ENCODE measurements at regions not wholly inside any gene's neighbourhood (a gene's known extent, or its start where the extent isn't known, plus 50 kb on each side); places are given as distances from the start of the nearest gene placed in this dataset.
"Not testable (repeated sequence)": the region's sequence is repeated elsewhere in the genome, so short reads cannot be mapped to it uniquely, and the experiment has no call there.

DNA sequence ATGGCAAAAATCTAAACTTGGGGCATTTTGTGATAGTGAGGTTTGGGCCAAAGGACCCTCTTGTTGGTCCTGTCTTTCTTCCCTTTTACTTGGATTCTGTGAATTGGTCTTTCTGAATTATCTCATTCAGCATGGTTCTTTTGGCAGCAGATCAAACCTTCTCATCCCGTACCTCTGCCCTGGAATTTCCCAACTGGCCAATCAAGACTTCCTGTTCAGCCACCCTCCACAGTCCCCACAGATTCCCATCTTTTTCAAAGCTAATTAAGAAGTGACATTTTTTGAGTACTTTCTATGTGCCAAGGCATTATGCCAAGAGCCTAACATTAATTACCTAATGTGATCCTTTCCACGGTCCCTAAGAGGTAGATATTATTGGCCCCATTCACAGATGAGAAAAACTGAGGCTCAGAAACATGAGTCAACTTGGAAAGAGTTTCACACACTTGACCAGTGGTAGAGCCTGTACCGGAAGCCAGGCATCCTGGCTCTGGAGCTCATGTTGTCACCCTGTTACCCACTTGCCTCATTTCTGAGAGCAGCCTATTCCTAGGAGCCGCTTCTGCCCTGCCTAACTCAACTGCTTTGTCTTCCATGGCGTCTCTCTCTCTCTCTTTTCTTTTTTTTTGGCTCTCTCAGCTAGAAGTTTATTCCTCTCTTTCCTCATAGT lies 135.9 kb downstream of the C12orf75 start:
- H3K9me3 Mint-ChIP-seq: no peaks in the 10 kb centered on the region
- peaks cover 13 to 23% of the 10 kb centered on the region in 2 donors for H3K27me3 Mint-ChIP-seq
- H3K4me1 Mint-ChIP-seq: no peaks in the 10 kb centered on the region
- H3K4me3 Mint-ChIP-seq: no peak overlapping the region
- no peaks in the 10 kb centered on the region for H3K36me3 Mint-ChIP-seq
- DNase-seq (no peak), ATAC-seq (replicated peaks) (no peak)
- H3K27ac Mint-ChIP-seq: no peak overlapping the region

DNA sequence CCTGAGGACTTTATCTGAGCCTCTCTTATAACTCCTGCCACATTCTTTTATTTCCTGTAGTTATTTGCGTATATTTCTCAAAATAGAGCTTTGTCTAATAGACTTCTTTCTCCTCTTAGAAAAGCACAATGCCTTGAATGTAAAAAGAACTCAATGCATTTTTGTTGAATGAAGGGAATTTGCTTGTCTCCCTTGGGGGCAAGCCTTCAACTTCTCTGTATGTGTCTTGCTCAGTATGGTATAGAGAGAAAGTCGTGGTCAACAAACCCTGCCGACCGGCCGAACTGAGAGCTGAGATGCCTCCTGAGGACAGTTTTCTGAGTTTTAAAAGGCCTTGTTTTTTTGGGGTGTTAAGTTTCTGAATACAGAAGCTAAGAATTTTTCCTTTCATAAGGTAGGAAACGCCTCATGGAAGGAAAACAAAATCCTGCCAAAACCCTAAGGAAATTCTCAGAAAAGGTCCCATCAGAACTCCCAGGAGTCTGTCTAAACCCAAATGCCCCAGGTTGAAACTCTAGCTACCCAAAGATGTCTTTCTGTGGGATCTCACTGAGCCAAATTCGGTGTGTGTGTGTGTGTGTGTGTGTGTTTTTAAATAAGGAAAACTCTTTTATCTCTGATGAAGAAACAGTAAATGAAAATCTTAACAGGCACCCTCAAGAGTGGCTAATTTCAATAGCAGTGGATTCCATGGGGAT lies 136.6 kb downstream of the C12orf75 start:
- H3K36me3 Mint-ChIP-seq: no peaks in the 10 kb centered on the region
- no peaks in the 10 kb centered on the region for H3K9me3 Mint-ChIP-seq
- ATAC-seq (replicated peaks) (no peak), DNase-seq (no peak)
- H3K27ac Mint-ChIP-seq: no peak overlapping the region
- no peaks in the 10 kb centered on the region for H3K4me1 Mint-ChIP-seq
- peaks cover 12 to 23% of the 10 kb centered on the region in 2 donors for H3K27me3 Mint-ChIP-seq
- H3K4me3 Mint-ChIP-seq: no peak overlapping the region

- Mint-ChIP-seq H3K36me3 (no peaks in the 10 kb centered on the region), H3K27me3 (peaks cover 12 to 23% of the 10 kb centered on the region in 2 donors), H3K27ac (no peak overlapping the region), H3K9me3 (no peaks in the 10 kb centered on the region), H3K4me3 (no peak overlapping the region), H3K4me1 (no peaks in the 10 kb centered on the region)
- no peak for DNase-seq
- no peak for ATAC-seq (replicated peaks)
Observed at GRCh38 chr12:105467710-105468366, 137.3 kb downstream of the C12orf75 start.

- Mint-ChIP-seq H3K4me1 (no peaks in the 10 kb centered on the region), H3K27me3 (peaks cover 12 to 23% of the 10 kb centered on the region in 2 donors), H3K27ac (no peak overlapping the region), H3K36me3 (no peaks in the 10 kb centered on the region), H3K4me3 (no peak overlapping the region), H3K9me3 (no peaks in the 10 kb centered on the region)
- DNase-seq (no peak), ATAC-seq (replicated peaks) (no peak)
Observed at GRCh38 chr12:105468464-105468863, 138.0 kb downstream of the C12orf75 start.

DNA sequence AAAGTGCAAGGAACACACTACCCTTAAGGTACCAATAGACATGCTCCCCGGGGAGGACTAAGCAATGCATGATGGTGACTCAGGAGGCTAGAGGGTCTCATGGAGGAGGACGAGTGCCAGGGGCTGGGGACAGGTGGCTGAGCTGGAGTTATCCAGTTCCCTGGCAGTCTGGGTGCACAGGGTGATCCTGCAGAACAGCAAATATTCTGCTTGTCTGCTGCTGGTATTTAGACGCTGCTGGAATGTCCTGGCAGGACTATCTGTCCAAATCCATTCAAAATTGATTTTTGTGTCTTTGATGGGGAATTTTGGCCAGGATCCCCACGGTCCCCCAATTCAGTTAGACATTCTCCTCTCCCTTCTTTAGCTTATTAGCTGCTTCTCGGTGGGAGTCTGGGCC lies 138.7 kb downstream of the C12orf75 start:
- ATAC-seq (replicated peaks) (no peak), DNase-seq (no peak)
- H3K4me1 Mint-ChIP-seq: no peaks in the 10 kb centered on the region
- H3K27ac Mint-ChIP-seq: no peak overlapping the region
- no peak overlapping the region for H3K4me3 Mint-ChIP-seq
- peaks cover 12 to 19% of the 10 kb centered on the region in 2 donors for H3K27me3 Mint-ChIP-seq
- H3K36me3 Mint-ChIP-seq: no peaks in the 10 kb centered on the region
- no peaks in the 10 kb centered on the region for H3K9me3 Mint-ChIP-seq

DNA sequence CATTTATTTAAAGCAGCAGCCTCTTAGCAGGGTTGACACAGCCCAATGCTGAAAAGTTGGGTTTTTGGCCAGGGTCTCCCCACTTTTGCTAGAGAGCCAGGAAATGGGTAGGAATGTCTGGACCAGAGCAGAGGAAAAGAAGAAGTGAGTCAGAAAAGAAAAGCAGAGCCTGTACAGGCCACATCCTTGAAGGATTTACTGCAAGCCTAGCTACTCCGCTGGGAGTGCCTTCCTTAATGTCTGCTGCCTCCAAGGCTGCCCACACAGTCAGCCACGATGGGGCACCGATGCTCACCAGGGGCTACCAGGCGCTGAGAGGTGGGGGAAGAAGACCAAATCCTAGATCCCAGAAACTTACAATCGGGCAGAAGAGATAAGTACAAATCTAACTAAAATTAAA lies 139.2 kb downstream of the C12orf75 start:
- no peak for DNase-seq
- peaks cover 12 to 16% of the 10 kb centered on the region in 2 donors for H3K27me3 Mint-ChIP-seq
- no peaks in the 10 kb centered on the region for H3K36me3 Mint-ChIP-seq
- no peaks in the 10 kb centered on the region for H3K4me1 Mint-ChIP-seq
- no peak for ATAC-seq (replicated peaks)
- no peak overlapping the region for H3K4me3 Mint-ChIP-seq
- no peaks in the 10 kb centered on the region for H3K9me3 Mint-ChIP-seq
- H3K27ac Mint-ChIP-seq: no peak overlapping the region

GRCh38 chr12:105470102-105470501 lies 139.6 kb downstream of the C12orf75 start:
- Mint-ChIP-seq H3K9me3 (no peaks in the 10 kb centered on the region), H3K4me3 (no peak overlapping the region), H3K27me3 (peaks cover 10 to 16% of the 10 kb centered on the region in 2 donors), H3K4me1 (no peaks in the 10 kb centered on the region), H3K36me3 (no peaks in the 10 kb centered on the region), H3K27ac (no peak overlapping the region)
- DNase-seq (no peak), ATAC-seq (replicated peaks) (no peak)

GRCh38 chr12:105470601-105471000 lies 140.1 kb downstream of the C12orf75 start:
- Mint-ChIP-seq H3K9me3 (no peaks in the 10 kb centered on the region), H3K36me3 (no peaks in the 10 kb centered on the region), H3K4me3 (no peak overlapping the region), H3K4me1 (no peaks in the 10 kb centered on the region), H3K27ac (no peak overlapping the region), H3K27me3 (peaks cover 7 to 16% of the 10 kb centered on the region in 2 donors)
- no peak for DNase-seq
- no peak for ATAC-seq (replicated peaks)

DNA sequence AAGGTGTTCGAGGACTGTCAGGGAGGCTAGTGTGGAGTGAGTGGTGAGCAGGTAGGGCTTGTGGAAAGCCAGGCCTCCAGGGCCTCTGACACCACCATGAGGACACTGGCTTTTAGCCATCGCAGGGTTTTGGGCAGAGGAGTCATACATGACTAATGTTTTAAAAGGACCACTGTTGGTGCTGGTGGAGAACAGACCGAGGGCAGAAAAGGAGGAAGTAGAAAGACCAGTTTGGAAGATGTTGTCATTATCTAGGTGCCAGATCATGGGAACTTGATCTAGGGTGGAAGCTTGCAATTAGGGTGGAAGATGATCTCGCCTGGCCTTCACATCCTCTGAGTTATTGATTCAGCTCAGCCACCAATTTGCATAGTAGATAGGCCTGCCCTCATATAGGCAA lies 144.2 kb downstream of the C12orf75 start:
- ATAC-seq (replicated peaks): peak in 1 of 2 donors; percentile 25
- no peaks in the 10 kb centered on the region for H3K36me3 Mint-ChIP-seq
- H3K27ac Mint-ChIP-seq: no peak overlapping the region

DNA sequence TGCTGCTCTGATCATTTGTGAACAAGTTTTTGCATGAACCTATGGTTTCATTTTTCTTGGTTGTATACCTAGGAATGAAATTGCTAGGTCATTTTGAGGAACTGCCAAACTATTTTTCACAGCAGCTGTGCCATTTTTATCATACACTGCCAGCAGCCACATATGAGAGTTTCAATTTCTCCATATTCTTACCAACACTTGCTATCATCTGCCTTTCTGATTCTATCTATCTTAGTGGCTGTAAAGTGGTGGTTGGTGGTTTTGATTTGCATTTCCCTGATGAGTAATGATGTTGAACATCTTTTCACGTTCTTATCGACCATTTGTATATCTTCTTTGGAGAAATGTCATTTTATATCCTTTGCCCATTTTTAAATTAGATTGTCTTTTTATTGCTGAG lies 146.1 kb downstream of the C12orf75 start:
- H3K27me3 Mint-ChIP-seq: no peaks in the 10 kb centered on the region
- DNase-seq (no peak), ATAC-seq (replicated peaks) (no peak)
- H3K36me3 Mint-ChIP-seq: no peaks in the 10 kb centered on the region
- no peak overlapping the region for H3K4me3 Mint-ChIP-seq
- H3K4me1 Mint-ChIP-seq: no peaks in the 10 kb centered on the region
- no peak overlapping the region for H3K27ac Mint-ChIP-seq
- no peaks in the 10 kb centered on the region for H3K9me3 Mint-ChIP-seq

More for the DNA sequence above, 144.2 kb downstream of the C12orf75 start:
- Mint-ChIP-seq H3K27me3 (no peaks in the 10 kb centered on the region), H3K4me1 (no peaks in the 10 kb centered on the region), H3K9me3 (no peaks in the 10 kb centered on the region), H3K4me3 (no peak overlapping the region)
- no peak for DNase-seq

GRCh38 chr12:105477873-105478272 lies 147.4 kb downstream of the C12orf75 start:
- no peak overlapping the region for H3K4me3 Mint-ChIP-seq
- H3K27me3 Mint-ChIP-seq: no peaks in the 10 kb centered on the region
- no peaks in the 10 kb centered on the region for H3K36me3 Mint-ChIP-seq
- no peak overlapping the region for H3K27ac Mint-ChIP-seq
- DNase-seq (no peak), ATAC-seq (replicated peaks) (no peak)
- H3K9me3 Mint-ChIP-seq: no peaks in the 10 kb centered on the region
- no peaks in the 10 kb centered on the region for H3K4me1 Mint-ChIP-seq

- H3K27me3 Mint-ChIP-seq; H3K4me1 Mint-ChIP-seq; H3K9me3 Mint-ChIP-seq; H3K27ac Mint-ChIP-seq; H3K4me3 Mint-ChIP-seq; H3K36me3 Mint-ChIP-seq; ATAC-seq (replicated peaks); DNase-seq: not testable (repeated sequence)
Observed at GRCh38 chr12:105478788-105479187, 148.3 kb downstream of the C12orf75 start.

DNA sequence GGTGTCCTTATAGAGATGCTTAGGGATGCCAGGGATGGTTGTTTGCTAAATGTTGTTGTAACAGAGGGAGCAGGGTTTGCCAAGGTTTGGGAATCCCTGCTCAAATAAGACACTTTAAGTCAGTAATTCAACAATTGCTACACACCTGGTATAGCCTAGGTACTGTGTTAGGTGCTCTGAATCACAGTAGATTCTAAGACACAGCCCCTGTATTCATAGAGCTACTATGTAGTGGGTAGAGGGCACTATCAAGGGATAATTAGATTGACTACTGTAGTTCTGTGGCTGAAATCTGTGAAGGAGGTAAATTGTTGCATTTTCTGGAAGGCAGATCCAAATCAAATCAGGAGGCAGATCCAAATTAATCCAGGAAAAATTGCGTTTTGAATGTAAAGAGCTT lies 149.2 kb downstream of the C12orf75 start:
- DNase-seq (no peak), ATAC-seq (replicated peaks) (no peak)
- H3K9me3 Mint-ChIP-seq: no peaks in the 10 kb centered on the region
- H3K4me3 Mint-ChIP-seq: no peak overlapping the region
- H3K36me3 Mint-ChIP-seq: no peaks in the 10 kb centered on the region
- H3K27me3 Mint-ChIP-seq: no peaks in the 10 kb centered on the region
- no peaks in the 10 kb centered on the region for H3K4me1 Mint-ChIP-seq
- no peak overlapping the region for H3K27ac Mint-ChIP-seq

- ATAC-seq (replicated peaks) (no peak), DNase-seq (no peak)
- Mint-ChIP-seq H3K9me3 (no peaks in the 10 kb centered on the region), H3K4me3 (no peak overlapping the region), H3K27me3 (no peaks in the 10 kb centered on the region), H3K36me3 (no peaks in the 10 kb centered on the region), H3K4me1 (no peaks in the 10 kb centered on the region), H3K27ac (no peak overlapping the region)
Observed at GRCh38 chr12:105480162-105480561, 149.7 kb downstream of the C12orf75 start.
